IPS DF 4.7 (cell line): ENCODE measurements at regions not wholly inside any gene's neighbourhood (a gene's known extent, or its start where the extent isn't known, plus 50 kb on each side); places are given as distances from the start of the nearest gene placed in this dataset.

Experiments used
- DNase-seq: peaks from one replicate; pipeline ENCODE4 v3.0.0-alpha.2; 2013; ENCODE audit warnings: low spot score; ENCODE audit errors: extremely low read depth

- no peak for DNase-seq
These were observed 259.1 kb upstream of the NOCT start for GRCh38 chr4:138756519-138756918.

- DNase-seq, result no peak
These were observed 264.3 kb upstream of the NOCT start for GRCh38 chr4:138751309-138751708.

GRCh38 chr4:138749303-138749702 is 266.3 kb upstream of the NOCT start:
- no peak for DNase-seq

GRCh38 chr4:138741766-138742377 is 273.7 kb upstream of the NOCT start:
- no peak for DNase-seq

GRCh38 chr4:138740816-138741745 is 274.5 kb upstream of the NOCT start:
- no peak for DNase-seq

GRCh38 chr4:138736362-138736761 is 279.2 kb upstream of the NOCT start:
- no peak for DNase-seq

- DNase-seq, result no peak
These were observed 280.8 kb upstream of the NOCT start for GRCh38 chr4:138734746-138735145.

- DNase-seq, result no peak
These were observed 287.0 kb upstream of the NOCT start for GRCh38 chr4:138728566-138728965.

- no peak for DNase-seq
These were observed 287.9 kb upstream of the NOCT start for GRCh38 chr4:138727731-138728130.

GRCh38 chr4:138724530-138724929 is 291.1 kb upstream of the NOCT start:
- no peak for DNase-seq

- no peak for DNase-seq
These were observed 298.8 kb upstream of the NOCT start for GRCh38 chr4:138716559-138717335.

GRCh38 chr4:138710297-138710696 is 305.3 kb upstream of the NOCT start:
- no peak for DNase-seq

- no peak for DNase-seq
These were observed 305.7 kb upstream of the NOCT start for GRCh38 chr4:138709859-138710258.

- DNase-seq, result no peak
These were observed 307.6 kb upstream of the NOCT start for GRCh38 chr4:138707746-138708677.

- DNase-seq, result no peak
These were observed 309.4 kb upstream of the NOCT start for GRCh38 chr4:138706201-138706600.

- DNase-seq, result no peak
These were observed 313.3 kb upstream of the NOCT start for GRCh38 chr4:138702190-138702824.

- DNase-seq, result no peak
These were observed 316.9 kb upstream of the NOCT start for GRCh38 chr4:138698641-138699040.

- DNase-seq, result no peak
These were observed 317.7 kb upstream of the NOCT start for GRCh38 chr4:138697851-138698250.

- no peak for DNase-seq
These were observed 318.8 kb upstream of the NOCT start for GRCh38 chr4:138696771-138697170.

- DNase-seq, result no peak
These were observed 319.5 kb upstream of the NOCT start for GRCh38 chr4:138696058-138696457.
